HG02970 (cell line): ENCODE measurements at regions not wholly inside any gene's neighbourhood (a gene's known extent, or its start where the extent isn't known, plus 50 kb on each side); places are given as distances from the start of the nearest gene placed in this dataset.
"Not testable (repeated sequence)": the region's sequence is repeated elsewhere in the genome, so short reads cannot be mapped to it uniquely, and the experiment has no call there.

ENCODE experiments used
- ATAC-seq: cut with Tn5 transposase; IDR thresholded peaks from one replicate; pipeline ENCODE4 v1.9.1; 2021; ENCODE audit warnings: mild to moderate bottlenecking, moderate library complexity, moderate number of reproducible peaks; ENCODE audit not compliant: unreplicated experiment, low FRiP score

- no peak for ATAC-seq
Observed at GRCh38 chr3:39651993-39652739, 157.2 kb upstream of the MYRIP start.

- ATAC-seq, result not testable (repeated sequence)
Observed at GRCh38 chr3:39655718-39656117, 153.7 kb upstream of the MYRIP start.

GRCh38 chr3:39657075-39657474, 152.3 kb upstream of the MYRIP start:
- ATAC-seq, result no peak

- ATAC-seq, result no peak
Observed at GRCh38 chr3:39657775-39658174, 151.6 kb upstream of the MYRIP start.

GRCh38 chr3:39664931-39665330, 144.5 kb upstream of the MYRIP start:
- ATAC-seq, result no peak

- ATAC-seq, result no peak
Observed at GRCh38 chr3:39665441-39665840, 144.0 kb upstream of the MYRIP start.

- no peak for ATAC-seq
Observed at GRCh38 chr3:39668420-39668819, 141.0 kb upstream of the MYRIP start.

GRCh38 chr3:39671116-39671515, 138.3 kb upstream of the MYRIP start:
- ATAC-seq, result no peak

- ATAC-seq, result no peak
Observed at GRCh38 chr3:39671600-39671999, 137.8 kb upstream of the MYRIP start.

- ATAC-seq, result no peak
Observed at GRCh38 chr3:39705351-39705900, 104.0 kb upstream of the MYRIP start.

GRCh38 chr3:39707314-39707909, 102.0 kb upstream of the MYRIP start:
- ATAC-seq, result peak; percentile 60

GRCh38 chr3:39712413-39713048, 96.9 kb upstream of the MYRIP start:
- ATAC-seq, result no peak

GRCh38 chr3:39713341-39713740, 96.1 kb upstream of the MYRIP start:
- not testable (repeated sequence) for ATAC-seq

- no peak for ATAC-seq
Observed at GRCh38 chr3:39716849-39717248, 92.6 kb upstream of the MYRIP start.

GRCh38 chr3:39718674-39719595, 90.5 kb upstream of the MYRIP start:
- no peak for ATAC-seq

GRCh38 chr3:39721076-39721475, 88.3 kb upstream of the MYRIP start:
- ATAC-seq, result no peak

- ATAC-seq, result no peak
Observed at GRCh38 chr3:39724233-39724846, 85.1 kb upstream of the MYRIP start.

GRCh38 chr3:39725321-39725720, 84.1 kb upstream of the MYRIP start:
- ATAC-seq, result no peak

GRCh38 chr3:39727415-39727814, 82.0 kb upstream of the MYRIP start:
- no peak for ATAC-seq

GRCh38 chr3:39733804-39734203, 75.6 kb upstream of the MYRIP start:
- no peak for ATAC-seq
